ENCODE measurements at regions not wholly inside any gene's neighbourhood (a gene's known extent, or its start where the extent isn't known, plus 50 kb on each side); places are given as distances from the start of the nearest gene placed in this dataset.

- Histone ChIP-seq H3K36me3 (no peaks in the 10 kb centered on the region), H3K4me3 (no peak overlapping the region), H3K9me3 (no peaks in the 10 kb centered on the region), H3K27ac (no peak overlapping the region), H3K27me3 (replicated peaks; ENCODE audit: insufficient read depth) (no peaks in the 10 kb centered on the region), H3K4me1 (replicated peaks) (no peaks in the 10 kb centered on the region)
- intact Hi-C loops (cut with DNase I) = no loop called here
- 83% methylated on average over 2 of the region's 2 CpGs for WGBS
- TF ChIP-seq, protein P1, sequence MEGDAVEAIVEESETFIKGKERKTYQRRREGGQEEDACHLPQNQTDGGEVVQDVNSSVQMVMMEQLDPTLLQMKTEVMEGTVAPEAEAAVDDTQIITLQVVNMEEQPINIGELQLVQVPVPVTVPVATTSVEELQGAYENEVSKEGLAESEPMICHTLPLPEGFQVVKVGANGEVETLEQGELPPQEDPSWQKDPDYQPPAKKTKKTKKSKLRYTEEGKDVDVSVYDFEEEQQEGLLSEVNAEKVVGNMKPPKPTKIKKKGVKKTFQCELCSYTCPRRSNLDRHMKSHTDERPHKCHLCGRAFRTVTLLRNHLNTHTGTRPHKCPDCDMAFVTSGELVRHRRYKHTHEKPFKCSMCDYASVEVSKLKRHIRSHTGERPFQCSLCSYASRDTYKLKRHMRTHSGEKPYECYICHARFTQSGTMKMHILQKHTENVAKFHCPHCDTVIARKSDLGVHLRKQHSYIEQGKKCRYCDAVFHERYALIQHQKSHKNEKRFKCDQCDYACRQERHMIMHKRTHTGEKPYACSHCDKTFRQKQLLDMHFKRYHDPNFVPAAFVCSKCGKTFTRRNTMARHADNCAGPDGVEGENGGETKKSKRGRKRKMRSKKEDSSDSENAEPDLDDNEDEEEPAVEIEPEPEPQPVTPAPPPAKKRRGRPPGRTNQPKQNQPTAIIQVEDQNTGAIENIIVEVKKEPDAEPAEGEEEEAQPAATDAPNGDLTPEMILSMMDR (IDR thresholded peaks at IDR 0.05) = no peak
- TF ChIP-seq POLR2AphosphoS5 (IDR thresholded peaks at IDR 0.05) = no peak
- no peak for TF ChIP-seq POLR2A (IDR thresholded peaks at IDR 0.05)
- DNase-seq (ENCODE audit: low spot score) = no peak
Observed at GRCh38 chr5:112560371-112560770, 141.3 kb upstream of the EPB41L4A start.

DNA sequence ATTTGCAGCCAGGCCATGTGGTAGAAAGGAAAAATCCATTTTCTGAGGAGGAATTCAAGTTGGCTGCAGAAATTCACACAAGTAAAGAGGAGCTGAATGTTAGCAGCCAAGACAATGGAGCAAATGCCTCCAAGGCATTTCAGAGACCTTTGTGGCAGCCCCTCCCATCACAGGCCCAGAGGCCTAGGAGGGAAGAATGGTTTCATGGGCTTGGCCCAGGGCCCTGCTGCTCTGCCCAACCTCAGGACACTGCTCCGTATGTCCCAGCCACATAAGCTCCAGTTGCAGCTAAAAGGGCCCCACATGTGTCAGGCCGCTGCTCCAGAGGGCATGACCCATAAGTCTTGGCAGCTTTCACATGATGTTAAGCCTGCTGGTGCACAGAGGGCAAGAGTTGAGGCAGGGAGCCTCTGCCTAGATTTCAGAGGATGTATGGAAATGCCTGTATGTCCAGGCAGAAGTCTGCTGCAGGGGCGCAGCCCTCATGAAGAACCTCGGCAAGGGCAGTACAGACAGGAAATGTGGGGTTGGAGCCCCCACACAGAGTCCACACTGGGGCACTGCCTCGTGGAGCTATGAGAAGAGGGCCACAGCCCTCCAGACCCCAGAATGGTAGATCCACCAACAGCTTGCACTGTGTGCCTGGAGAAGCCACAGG is 144.2 kb upstream of the EPB41L4A start:
- Histone ChIP-seq H3K27ac (no peak overlapping the region), H3K9me3 (no peaks in the 10 kb centered on the region), H3K4me1 (replicated peaks) (no peaks in the 10 kb centered on the region), H3K4me3 (no peak overlapping the region), H3K36me3 (no peaks in the 10 kb centered on the region), H3K27me3 (replicated peaks; ENCODE audit: insufficient read depth) (no peaks in the 10 kb centered on the region)
- no peak for TF ChIP-seq POLR2A (IDR thresholded peaks at IDR 0.05)
- no peak for TF ChIP-seq POLR2AphosphoS5 (IDR thresholded peaks at IDR 0.05)
- TF ChIP-seq, protein P1 (IDR thresholded peaks at IDR 0.05) = no peak
- intact Hi-C loops (cut with DNase I) = no loop called here
- DNase-seq (ENCODE audit: low spot score) = no peak
- 86% methylated on average over 5 of the region's 5 CpGs for WGBS

DNA sequence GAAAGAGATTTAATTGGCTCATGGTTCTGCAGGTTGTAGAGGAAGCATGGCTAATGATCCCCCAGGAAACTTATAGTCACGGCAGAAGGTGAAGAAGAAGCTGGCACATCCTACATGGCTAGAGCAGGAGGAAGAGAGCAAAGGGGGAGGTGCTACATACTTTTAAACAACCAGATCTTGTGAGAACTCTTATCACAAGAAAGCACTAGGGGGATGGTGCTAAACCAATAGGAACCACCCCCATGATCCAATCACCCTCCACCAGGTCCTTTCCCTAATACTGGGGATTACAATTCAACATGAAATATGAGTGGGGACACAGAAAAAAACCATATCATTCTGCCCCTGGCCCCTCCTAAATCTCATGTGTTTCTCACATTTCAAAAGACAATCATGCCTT is 147.2 kb upstream of the EPB41L4A start:
- H3K27me3 ChIP-seq (replicated peaks; ENCODE audit: insufficient read depth) = peaks cover 2% of the 10 kb centered on the region
- no peak for DNase-seq (ENCODE audit: low spot score)
- H3K36me3 ChIP-seq = no peaks in the 10 kb centered on the region
- TF ChIP-seq POLR2A (IDR thresholded peaks at IDR 0.05) = no peak
- no peak for TF ChIP-seq POLR2AphosphoS5 (IDR thresholded peaks at IDR 0.05)
- TF ChIP-seq, protein P1 (IDR thresholded peaks at IDR 0.05) = no peak
- WGBS = 69% methylated on average over 1 of the region's 1 CpG
- no peak overlapping the region for H3K27ac ChIP-seq
- H3K4me3 ChIP-seq = no peak overlapping the region
- intact Hi-C loops (cut with DNase I) = no loop called here
- no peaks in the 10 kb centered on the region for H3K9me3 ChIP-seq
- no peaks in the 10 kb centered on the region for H3K4me1 ChIP-seq (replicated peaks)

GRCh38 chr5:112569596-112569995 is 150.5 kb upstream of the EPB41L4A start:
- no peak for TF ChIP-seq POLR2A (IDR thresholded peaks at IDR 0.05)
- TF ChIP-seq, protein P1 (IDR thresholded peaks at IDR 0.05) = no peak
- H3K27me3 ChIP-seq (replicated peaks; ENCODE audit: insufficient read depth) = peaks cover 2% of the 10 kb centered on the region
- H3K36me3 ChIP-seq = no peaks in the 10 kb centered on the region
- no peaks in the 10 kb centered on the region for H3K4me1 ChIP-seq (replicated peaks)
- intact Hi-C loops (cut with DNase I) = no loop called here
- no peak overlapping the region for H3K4me3 ChIP-seq
- no peaks in the 10 kb centered on the region for H3K9me3 ChIP-seq
- no peak for DNase-seq (ENCODE audit: low spot score)
- H3K27ac ChIP-seq = no peak overlapping the region

DNA sequence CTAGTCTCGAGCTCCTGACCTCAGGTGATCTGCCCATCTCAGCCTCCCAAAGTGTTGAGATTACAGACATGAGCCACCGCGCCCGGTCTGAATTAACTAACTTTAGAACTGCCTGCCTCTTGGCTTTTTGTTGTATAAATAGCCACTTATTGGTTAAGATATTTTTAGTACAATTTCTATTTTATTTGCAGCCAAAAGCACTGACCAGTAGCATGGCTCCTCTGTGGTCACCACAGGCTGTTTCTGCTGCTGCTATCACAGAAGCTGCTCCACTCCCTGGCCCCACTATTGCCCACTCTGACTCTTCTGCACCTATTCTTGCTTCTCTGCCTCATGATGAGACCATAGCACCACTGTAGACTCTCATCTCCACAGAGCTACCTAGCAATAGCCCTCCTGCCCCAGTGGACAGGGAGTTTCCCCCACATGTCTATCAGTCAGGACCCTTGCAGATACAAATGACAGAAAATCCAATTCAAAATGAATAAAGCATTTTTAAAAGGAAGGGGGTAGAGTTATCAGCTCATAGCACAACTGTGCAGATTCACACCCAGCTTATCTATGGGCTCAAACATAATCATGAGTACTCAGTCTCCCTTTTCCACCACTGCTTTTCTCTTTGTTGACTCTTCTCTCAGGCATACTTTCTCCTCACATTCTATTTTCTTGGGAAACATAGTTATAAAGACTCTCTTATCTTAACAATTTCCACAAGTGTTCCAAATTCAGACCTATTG is 151.8 kb upstream of the EPB41L4A start:
- Histone ChIP-seq H3K4me1 (replicated peaks) (no peaks in the 10 kb centered on the region), H3K4me3 (no peak overlapping the region), H3K27ac (no peak overlapping the region), H3K27me3 (replicated peaks; ENCODE audit: insufficient read depth) (peaks cover 2% of the 10 kb centered on the region), H3K36me3 (no peaks in the 10 kb centered on the region), H3K9me3 (no peaks in the 10 kb centered on the region)
- DNase-seq (ENCODE audit: low spot score) = no peak
- TF ChIP-seq POLR2AphosphoS5 (IDR thresholded peaks at IDR 0.05) (no peak), POLR2A (IDR thresholded peaks at IDR 0.05) (no peak)
- TF ChIP-seq, protein P1 (IDR thresholded peaks at IDR 0.05) = no peak
- intact Hi-C loops (cut with DNase I) = no loop called here
- 92% methylated on average over 4 of the region's 4 CpGs for WGBS

Measured in prostate gland (tissue), 2 donors.